Hepatocyte (in vitro differentiated cells): ENCODE measurements at regions not wholly inside any gene's neighbourhood (a gene's known extent, or its start where the extent isn't known, plus 50 kb on each side); places are given as distances from the start of the nearest gene placed in this dataset.
"Not testable (repeated sequence)": the region's sequence is repeated elsewhere in the genome, so short reads cannot be mapped to it uniquely, and the experiment has no call there.

ENCODE experiments used
- DNase-seq: peaks from one replicate; pipeline ENCODE4 v3.0.0-alpha.2; 2016; ENCODE audit warnings: low spot score
- H2AFZ ChIP-seq: fragments of 200-600 bp; sonication (generic); 2 replicates; pipeline ENCODE4 v1.6.0; 2016; ENCODE audit warnings: antibody characterized with exemption, mild to moderate bottlenecking
- H3K27ac ChIP-seq: fragments of 200-600 bp; sonication (generic); 2 replicates; pipeline ENCODE4 v1.5.1; 2016; ENCODE audit warnings: mild to moderate bottlenecking
- H3K27me3 ChIP-seq: fragments of 200-600 bp; sonication (generic); 2 replicates; pipeline ENCODE4 v1.6.1; 2016
- H3K36me3 ChIP-seq: fragments of 200-600 bp; sonication (generic); replicated peaks from 2 replicates; pipeline ENCODE4 v1.5.1; 2016; ENCODE audit warnings: low read depth; ENCODE audit not compliant: insufficient read depth
- H3K4me1 ChIP-seq: fragments of 200-600 bp; sonication (generic); 2 replicates; pipeline ENCODE4 v1.5.1; 2016; ENCODE audit warnings: mild to moderate bottlenecking, moderate library complexity; ENCODE audit not compliant: insufficient read depth
- H3K4me2 ChIP-seq: fragments of 200-600 bp; sonication (generic); 2 replicates; pipeline ENCODE4 v1.6.0; 2016
- H3K4me3 ChIP-seq: fragments of 200-600 bp; sonication (generic); 2 replicates; pipeline ENCODE4 v1.5.1; 2016; ENCODE audit warnings: mild to moderate bottlenecking
- H3K79me2 ChIP-seq: fragments of 200-600 bp; sonication (generic); 2 replicates; pipeline ENCODE4 v1.6.0; 2017; ENCODE audit warnings: mild to moderate bottlenecking
- H3K9me2 ChIP-seq: fragments of 200-600 bp; sonication (generic); replicated peaks from 2 replicates; pipeline ENCODE4 v1.6.0; 2017; ENCODE audit warnings: mild to moderate bottlenecking; ENCODE audit not compliant: insufficient read depth
- H3K9me3 ChIP-seq: fragments of 200-600 bp; sonication (generic); 2 replicates; pipeline ENCODE4 v1.5.1; 2016; ENCODE audit warnings: low read depth, mild to moderate bottlenecking
- H4K20me1 ChIP-seq: fragments of 200-600 bp; sonication (generic); 2 replicates; pipeline ENCODE4 v1.6.0; 2016; ENCODE audit warnings: mild to moderate bottlenecking; ENCODE audit not compliant: insufficient read depth, poor library complexity, severe bottlenecking
- EZH2 ChIP-seq: fragments of 200-600 bp; sonication (generic); IDR thresholded peaks from 2 replicates; pipeline ENCODE4 v1.6.1; 2016; ENCODE audit warnings: antibody characterized with exemption, mild to moderate bottlenecking, borderline replicate concordance
- EZH2phosphoT487 ChIP-seq: fragments of 200-600 bp; sonication (generic); IDR thresholded peaks from one replicate; pipeline ENCODE4 v1.6.1; 2018; ENCODE audit warnings: antibody characterized with exemption, mild to moderate bottlenecking, low read depth, moderate library complexity; ENCODE audit not compliant: unreplicated experiment, severe bottlenecking
- WGBS: methylation state at CpG from one replicate; pipeline ENCODE4 v1.1.6; 2016; ENCODE audit warnings: low lambda C conversion rate; ENCODE audit errors: missing lambda C conversion rate; 5-methylcytosine and 5-hydroxymethylcytosine counted together
- TF ChIP-seq, protein P1 (sequence below): fragments of 200-600 bp; sonication (generic); IDR thresholded peaks from 2 replicates; pipeline ENCODE4 v1.5.1; 2016; ENCODE audit warnings: antibody characterized with exemption, mild to moderate bottlenecking; ENCODE audit not compliant: poor library complexity

DNA sequence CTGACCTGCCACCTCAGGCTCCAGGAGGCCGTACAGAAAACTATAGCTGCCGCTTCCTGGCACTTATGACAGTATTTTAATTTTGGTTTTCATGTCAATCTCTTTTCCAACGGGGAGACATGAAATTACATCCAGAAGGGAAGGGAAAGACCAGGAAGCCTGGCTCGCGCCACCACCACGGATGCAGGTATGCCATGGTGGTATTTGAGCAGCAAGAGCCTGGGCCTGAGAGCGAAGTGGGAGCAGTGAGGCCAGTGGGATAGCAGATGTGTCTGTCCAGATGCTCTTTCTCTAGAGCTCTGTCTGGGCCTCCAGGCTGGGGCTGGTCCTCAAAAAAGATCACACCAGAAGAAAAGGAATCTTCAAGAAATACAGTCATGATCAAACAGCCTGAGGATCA lies 82.5 kb upstream of the CPEB2 start:
- Histone ChIP-seq H3K9me2 (no peaks in the 10 kb centered on the region), H4K20me1 (no peaks in the 10 kb centered on the region), H2AFZ (no peak overlapping the region), H3K4me2 (no peak overlapping the region), H3K4me3 (no peak overlapping the region), H3K36me3 (no peaks in the 10 kb centered on the region), H3K79me2 (no peaks in the 10 kb centered on the region), H3K9me3 (no peaks in the 10 kb centered on the region), H3K27ac (no peak overlapping the region), H3K27me3 (no peaks in the 10 kb centered on the region), H3K4me1 (peaks cover 3% of the 10 kb centered on the region)
- TF ChIP-seq EZH2 (no peak), EZH2phosphoT487 (no peak)
- TF ChIP-seq, protein P1, sequence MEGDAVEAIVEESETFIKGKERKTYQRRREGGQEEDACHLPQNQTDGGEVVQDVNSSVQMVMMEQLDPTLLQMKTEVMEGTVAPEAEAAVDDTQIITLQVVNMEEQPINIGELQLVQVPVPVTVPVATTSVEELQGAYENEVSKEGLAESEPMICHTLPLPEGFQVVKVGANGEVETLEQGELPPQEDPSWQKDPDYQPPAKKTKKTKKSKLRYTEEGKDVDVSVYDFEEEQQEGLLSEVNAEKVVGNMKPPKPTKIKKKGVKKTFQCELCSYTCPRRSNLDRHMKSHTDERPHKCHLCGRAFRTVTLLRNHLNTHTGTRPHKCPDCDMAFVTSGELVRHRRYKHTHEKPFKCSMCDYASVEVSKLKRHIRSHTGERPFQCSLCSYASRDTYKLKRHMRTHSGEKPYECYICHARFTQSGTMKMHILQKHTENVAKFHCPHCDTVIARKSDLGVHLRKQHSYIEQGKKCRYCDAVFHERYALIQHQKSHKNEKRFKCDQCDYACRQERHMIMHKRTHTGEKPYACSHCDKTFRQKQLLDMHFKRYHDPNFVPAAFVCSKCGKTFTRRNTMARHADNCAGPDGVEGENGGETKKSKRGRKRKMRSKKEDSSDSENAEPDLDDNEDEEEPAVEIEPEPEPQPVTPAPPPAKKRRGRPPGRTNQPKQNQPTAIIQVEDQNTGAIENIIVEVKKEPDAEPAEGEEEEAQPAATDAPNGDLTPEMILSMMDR = no peak
- no peak for DNase-seq
- WGBS = 96% methylated on average over 7 of the region's 7 CpGs

- H4K20me1 ChIP-seq = no peaks in the 10 kb centered on the region
- TF ChIP-seq, protein P1 = no peak
- TF ChIP-seq EZH2phosphoT487 = no peak
- no peak for TF ChIP-seq EZH2
- H3K27me3 ChIP-seq = no peaks in the 10 kb centered on the region
- no peaks in the 10 kb centered on the region for H3K36me3 ChIP-seq
- no peak overlapping the region for H2AFZ ChIP-seq
- H3K9me2 ChIP-seq = no peaks in the 10 kb centered on the region
- no peak for DNase-seq
- H3K9me3 ChIP-seq = no peaks in the 10 kb centered on the region
- H3K4me1 ChIP-seq = peaks cover 3% of the 10 kb centered on the region
- 88% methylated on average over 3 of the region's 3 CpGs for WGBS
- no peak overlapping the region for H3K27ac ChIP-seq
- no peak overlapping the region for H3K4me3 ChIP-seq
- no peaks in the 10 kb centered on the region for H3K79me2 ChIP-seq
- no peak overlapping the region for H3K4me2 ChIP-seq
Observed at GRCh38 chr4:14920237-14920636, 82.0 kb upstream of the CPEB2 start.

- Histone ChIP-seq H3K4me3 (no peak overlapping the region), H3K4me2 (no peak overlapping the region), H2AFZ (no peak overlapping the region), H3K36me3 (no peaks in the 10 kb centered on the region), H3K27ac (no peak overlapping the region), H3K4me1 (peaks cover 3% of the 10 kb centered on the region), H4K20me1 (no peaks in the 10 kb centered on the region), H3K27me3 (no peaks in the 10 kb centered on the region), H3K79me2 (no peaks in the 10 kb centered on the region), H3K9me3 (no peaks in the 10 kb centered on the region), H3K9me2 (no peaks in the 10 kb centered on the region)
- DNase-seq = no peak
- 97% methylated on average over 3 of the region's 3 CpGs for WGBS
- TF ChIP-seq, protein P1 = no peak
- TF ChIP-seq EZH2 (no peak), EZH2phosphoT487 (no peak)
Observed at GRCh38 chr4:14920759-14921320, 81.4 kb upstream of the CPEB2 start.

DNA sequence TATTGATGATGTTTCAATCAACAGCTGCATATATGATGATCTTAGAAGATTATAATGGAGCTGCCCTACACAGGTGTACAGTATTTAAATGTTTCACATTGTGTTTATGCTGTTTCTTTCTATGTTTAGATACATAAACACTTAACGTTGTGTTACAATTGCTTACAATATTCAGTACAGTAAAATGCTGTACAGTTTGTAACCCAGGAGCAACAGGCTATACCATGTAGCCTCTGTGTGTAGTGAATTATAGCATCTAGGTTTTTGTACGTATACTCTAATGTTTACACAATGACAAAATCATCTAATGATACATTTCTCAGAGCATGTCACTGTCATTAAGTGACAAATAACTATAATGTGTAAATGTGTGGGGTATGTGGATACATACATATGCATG lies 80.5 kb upstream of the CPEB2 start:
- WGBS = 79% methylated on average over 2 of the region's 2 CpGs
- not testable (repeated sequence) for DNase-seq, H2AFZ ChIP-seq, H3K9me2 ChIP-seq, H3K4me3 ChIP-seq, H3K27me3 ChIP-seq, H3K4me2 ChIP-seq, H4K20me1 ChIP-seq, H3K27ac ChIP-seq, H3K79me2 ChIP-seq, H3K9me3 ChIP-seq, H3K36me3 ChIP-seq, H3K4me1 ChIP-seq
